Keratinocyte (primary cell): ENCODE measurements at regions not wholly inside any gene's neighbourhood (a gene's known extent, or its start where the extent isn't known, plus 50 kb on each side); places are given as distances from the start of the nearest gene placed in this dataset.

Experiments
- DNase-seq: peaks from one replicate; pipeline ENCODE4 v3.0.0-alpha.2; 2011; ENCODE audit warnings: low read depth, missing footprints, low spot score
- FAIRE-seq: peaks from 2 replicates; lab custom pipeline; 2011; peaks lifted over from hg19 to GRCh38; lab: Jason Lieb, UNC
- H2AFZ ChIP-seq: 2 replicates; pipeline ENCODE4 v1.6.0; 2012; ENCODE audit warnings: low read length, control low read depth, inconsistent platforms; ENCODE audit not compliant: control insufficient read depth
- H3K27ac ChIP-seq: 2 replicates; pipeline ENCODE4 v1.5.1; 2011; ENCODE audit warnings: low read length; ENCODE audit not compliant: control insufficient read depth, insufficient read depth
- H3K27me3 ChIP-seq: 3 replicates; pipeline ENCODE4 v1.6.0; 2011; ENCODE audit warnings: low read length; ENCODE audit not compliant: control insufficient read depth, insufficient read depth; ENCODE audit errors: extremely low read depth
- H3K36me3 ChIP-seq, 2 experiments: 2 replicates in 1 of 2; 3 replicates in 1 of 2; pipeline ENCODE4 v1.5.1; 2011; ENCODE audit warnings: low read length in 2 of 2, mild to moderate bottlenecking in 1 of 2; ENCODE audit not compliant: control insufficient read depth in 2 of 2, insufficient read depth in 2 of 2; ENCODE audit errors: extremely low read depth in 1 of 2
- H3K4me1 ChIP-seq: 3 replicates; pipeline ENCODE4 v1.5.1; 2011; ENCODE audit warnings: low read length; ENCODE audit not compliant: control insufficient read depth, insufficient read depth; ENCODE audit errors: extremely low read depth
- H3K4me2 ChIP-seq: 3 replicates; pipeline ENCODE4 v1.6.0; 2011; ENCODE audit warnings: low read depth, low read length; ENCODE audit not compliant: control insufficient read depth, insufficient read depth; ENCODE audit errors: extremely low read depth
- H3K4me3 ChIP-seq, 3 experiments: fragments of 200-600 bp in 1 of 3; sonication (generic) in 1 of 3; 2 replicates in 2 of 3; 3 replicates in 1 of 3; pipeline ENCODE4 v1.5.1; 2011 to 2016; ENCODE audit warnings: low read length in 3 of 3, mild to moderate bottlenecking in 3 of 3, control low read depth in 2 of 3, inconsistent platforms in 1 of 3, low read depth in 1 of 3, mixed read lengths in 1 of 3, mixed run types in 1 of 3, moderate library complexity in 1 of 3; ENCODE audit not compliant: control insufficient read depth in 2 of 3, insufficient read depth in 2 of 3; ENCODE audit errors: extremely low read depth in 1 of 3
- H3K79me2 ChIP-seq: 2 replicates; pipeline ENCODE4 v1.6.0; 2012; ENCODE audit warnings: low read length; ENCODE audit not compliant: control insufficient read depth, insufficient read depth
- H3K9ac ChIP-seq: 3 replicates; pipeline ENCODE4 v1.6.0; 2011; ENCODE audit warnings: low read length; ENCODE audit not compliant: control insufficient read depth, insufficient read depth; ENCODE audit errors: extremely low read depth
- H3K9me1 ChIP-seq: 3 replicates; pipeline ENCODE4 v1.6.0; 2011; ENCODE audit warnings: low read length; ENCODE audit not compliant: control insufficient read depth, insufficient read depth; ENCODE audit errors: extremely low read depth
- H3K9me3 ChIP-seq: 2 replicates; pipeline ENCODE4 v1.5.1; 2012; ENCODE audit warnings: low read depth, low read length; ENCODE audit not compliant: control insufficient read depth
- H4K20me1 ChIP-seq: 3 replicates; pipeline ENCODE4 v1.6.0; 2011; ENCODE audit warnings: low read length; ENCODE audit not compliant: control insufficient read depth, insufficient read depth; ENCODE audit errors: extremely low read depth
- EZH2 ChIP-seq: IDR thresholded peaks from one replicate; pipeline ENCODE4 v1.6.1; 2012; ENCODE audit warnings: inconsistent platforms, mild to moderate bottlenecking, low read length, moderate library complexity
- dilution Hi-C: fragments of 300-500 bp; cut with MboI; formaldehyde crosslinking; loops from one replicate; pipeline ENCODE4 v1.7.0; 2020; ENCODE audit warnings: low sequenced_read_pairs; ENCODE audit not compliant: extremely low pct_ligation_motif_present
- TF ChIP-seq, protein P1 (sequence below), 3 experiments: IDR thresholded peaks in 1 of 3; conservative IDR thresholded peaks in 1 of 3; optimal IDR thresholded peaks in 1 of 3; 2 replicates in 2 of 3; 3 replicates in 1 of 3; pipeline versions ENCODE3 to v1.5.1; 2011; ENCODE audit warnings: low read length in 3 of 3, mild to moderate bottlenecking in 3 of 3, moderate library complexity in 2 of 3, control low read depth in 1 of 3, inconsistent platforms in 1 of 3; ENCODE audit not compliant: insufficient read depth in 2 of 3; ENCODE audit errors: extremely low read depth in 1 of 3

DNA sequence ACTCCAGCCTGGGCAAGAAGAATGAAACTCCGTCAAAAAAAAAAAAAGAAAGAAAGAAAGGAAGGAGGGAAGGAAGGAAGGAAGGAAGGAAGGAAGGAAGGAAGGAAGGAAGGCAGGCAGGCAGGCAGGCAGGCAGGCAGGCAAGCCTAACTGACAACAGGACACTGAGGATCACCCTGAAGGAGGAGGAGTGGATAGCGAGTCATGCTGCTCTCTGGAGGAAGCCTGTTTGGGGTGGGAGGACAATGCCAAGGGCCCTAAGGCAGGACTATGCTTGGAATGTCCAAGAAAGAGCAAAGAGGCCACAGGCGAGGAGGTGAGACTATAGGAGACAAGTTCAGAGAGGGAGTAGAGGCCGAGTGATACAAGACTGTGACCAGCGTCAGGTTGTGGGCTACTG, 107.0 kb upstream of the PARD3 start:
- Histone ChIP-seq H3K4me2 (no peak overlapping the region), H3K9ac (no peak overlapping the region), H3K4me1 (peaks cover 5% of the 10 kb centered on the region), H3K79me2 (no peaks in the 10 kb centered on the region), H2AFZ (no peak overlapping the region), H3K27me3 (no peaks in the 10 kb centered on the region), H4K20me1 (no peaks in the 10 kb centered on the region), H3K9me3 (no peaks in the 10 kb centered on the region), H3K9me1 (no peaks in the 10 kb centered on the region), H3K36me3 (no peaks in the 10 kb centered on the region), H3K4me3 (no peak overlapping the region), H3K27ac (no peak overlapping the region)
- dilution Hi-C loops, result no loop called here
- DNase-seq (no peak), FAIRE-seq (peak; percentile 29)
- TF ChIP-seq, protein P1, sequence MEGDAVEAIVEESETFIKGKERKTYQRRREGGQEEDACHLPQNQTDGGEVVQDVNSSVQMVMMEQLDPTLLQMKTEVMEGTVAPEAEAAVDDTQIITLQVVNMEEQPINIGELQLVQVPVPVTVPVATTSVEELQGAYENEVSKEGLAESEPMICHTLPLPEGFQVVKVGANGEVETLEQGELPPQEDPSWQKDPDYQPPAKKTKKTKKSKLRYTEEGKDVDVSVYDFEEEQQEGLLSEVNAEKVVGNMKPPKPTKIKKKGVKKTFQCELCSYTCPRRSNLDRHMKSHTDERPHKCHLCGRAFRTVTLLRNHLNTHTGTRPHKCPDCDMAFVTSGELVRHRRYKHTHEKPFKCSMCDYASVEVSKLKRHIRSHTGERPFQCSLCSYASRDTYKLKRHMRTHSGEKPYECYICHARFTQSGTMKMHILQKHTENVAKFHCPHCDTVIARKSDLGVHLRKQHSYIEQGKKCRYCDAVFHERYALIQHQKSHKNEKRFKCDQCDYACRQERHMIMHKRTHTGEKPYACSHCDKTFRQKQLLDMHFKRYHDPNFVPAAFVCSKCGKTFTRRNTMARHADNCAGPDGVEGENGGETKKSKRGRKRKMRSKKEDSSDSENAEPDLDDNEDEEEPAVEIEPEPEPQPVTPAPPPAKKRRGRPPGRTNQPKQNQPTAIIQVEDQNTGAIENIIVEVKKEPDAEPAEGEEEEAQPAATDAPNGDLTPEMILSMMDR (optimal IDR thresholded peaks at IDR 0.05 in 1 of 3, IDR thresholded peaks at IDR 0.05 in 1 of 3, conservative IDR thresholded peaks at IDR 0.05 in 1 of 3; ENCODE audit: extremely low read depth in 1 of 3, insufficient read depth in 2 of 3, low read length in 3 of 3), result no peak
- no peak for TF ChIP-seq EZH2

DNA sequence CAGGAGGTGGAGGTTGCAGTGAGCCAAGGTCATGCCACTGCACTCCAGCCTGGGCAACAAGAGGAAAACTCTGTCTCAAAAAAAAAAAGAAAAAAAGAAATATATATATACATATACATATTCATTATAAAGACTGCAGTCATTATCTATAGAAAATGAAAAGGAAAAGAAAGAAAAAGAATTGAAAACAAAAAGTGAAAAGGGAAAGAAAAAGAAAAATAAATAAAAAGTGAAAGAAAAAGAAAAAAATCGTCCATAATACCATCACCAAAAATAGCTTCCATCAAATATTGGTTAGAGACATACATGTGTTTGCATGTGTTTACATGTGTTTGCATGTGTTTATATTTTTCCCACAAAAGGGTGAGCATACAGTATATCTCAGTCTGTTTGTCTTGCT, 105.5 kb upstream of the PARD3 start:
- no peak for TF ChIP-seq EZH2
- TF ChIP-seq, protein P1 (optimal IDR thresholded peaks at IDR 0.05 in 1 of 3, IDR thresholded peaks at IDR 0.05 in 1 of 3, conservative IDR thresholded peaks at IDR 0.05 in 1 of 3; ENCODE audit: extremely low read depth in 1 of 3, insufficient read depth in 2 of 3, low read length in 3 of 3), result no peak
- H3K4me2 ChIP-seq, result no peak overlapping the region
- H3K27ac ChIP-seq, result no peak overlapping the region
- dilution Hi-C loops, result no loop called here
- H3K36me3 ChIP-seq, result no peaks in the 10 kb centered on the region
- no peak for DNase-seq
- H3K9me1 ChIP-seq, result no peaks in the 10 kb centered on the region
- FAIRE-seq, result no peak
- H3K9ac ChIP-seq, result no peak overlapping the region
- H3K27me3 ChIP-seq, result no peaks in the 10 kb centered on the region
- H4K20me1 ChIP-seq, result no peaks in the 10 kb centered on the region
- H3K79me2 ChIP-seq, result no peaks in the 10 kb centered on the region
- no peak overlapping the region for H3K4me3 ChIP-seq
- no peak overlapping the region for H2AFZ ChIP-seq
- H3K4me1 ChIP-seq, result peaks cover 13% of the 10 kb centered on the region
- H3K9me3 ChIP-seq, result no peaks in the 10 kb centered on the region
